IMR-90 (cell line): ENCODE measurements at regions not wholly inside any gene's neighbourhood (a gene's known extent, or its start where the extent isn't known, plus 50 kb on each side); places are given as distances from the start of the nearest gene placed in this dataset.

ENCODE experiments used
- ATAC-seq: fragments of 200-7000 bp; cut with Tn5 transposase; 2 replicates; pipeline ENCODE4 v1.9.1; 2020; ENCODE audit warnings: low read depth, mild to moderate bottlenecking, moderate library complexity
- BruUV-seq: library from RNA; stranded (reverse); fragments of 400-500 nt; replicated peaks from 2 replicates; lab custom pipeline; 2021; lab: Mats Ljungman, UMichigan
- CTCF ChIA-PET: fragments of 300-600 bp; formaldehyde crosslinking; extraction: SDS; loops from one replicate; lab custom pipeline; 2021; ENCODE audit warnings: antibody characterized with exemption; lab: Yijun Ruan, JAX
- POLR2A ChIA-PET: fragments of 300-600 bp; sonication (Branson Sonifier 250); formaldehyde crosslinking; loops from one replicate; lab custom pipeline; 2022; ENCODE audit warnings: antibody characterized with exemption; ENCODE audit not compliant: unreplicated experiment; lab: Charles Lee
- DNase-seq: peaks from one replicate; pipeline ENCODE4 v3.0.0; 2013
- H2AFZ ChIP-seq: replicated peaks from 2 replicates; pipeline ENCODE3; 2013; ENCODE audit warnings: low read length, mild to moderate bottlenecking; ENCODE audit not compliant: poor library complexity
- H2AK5ac ChIP-seq: 2 replicates; pipeline ENCODE4 v1.6.1; 2013; ENCODE audit warnings: low read depth, low read length, inconsistent platforms
- H2AK9ac ChIP-seq: replicated peaks from 2 replicates; pipeline ENCODE3; 2013; ENCODE audit warnings: mild to moderate bottlenecking, low read depth, low read length, moderate library complexity; ENCODE audit not compliant: poor library complexity
- H2BK120ac ChIP-seq: 2 replicates; pipeline ENCODE4 v1.6.1; 2013; ENCODE audit warnings: low read depth, low read length, inconsistent platforms
- H2BK15ac ChIP-seq: 3 replicates; pipeline ENCODE4 v1.6.1; 2013; ENCODE audit warnings: low read depth, low read length, inconsistent platforms
- H2BK20ac ChIP-seq: 2 replicates; pipeline ENCODE4 v1.6.1; 2013; ENCODE audit warnings: low read depth, mild to moderate bottlenecking, inconsistent platforms, low read length, moderate library complexity
- H2BK5ac ChIP-seq: 2 replicates; pipeline ENCODE4 v1.6.1; 2013; ENCODE audit warnings: mild to moderate bottlenecking, low read depth, low read length, inconsistent platforms; ENCODE audit not compliant: poor library complexity, severe bottlenecking
- H3K14ac ChIP-seq: replicated peaks from 2 replicates; pipeline ENCODE4 v1.6.1; 2013; ENCODE audit warnings: low read depth, low read length, inconsistent platforms
- H3K18ac ChIP-seq: 2 replicates; pipeline ENCODE4 v1.6.1; 2013; ENCODE audit warnings: low read depth, low read length, control low read depth
- H3K23ac ChIP-seq: 2 replicates; pipeline ENCODE4 v1.6.1; 2013; ENCODE audit warnings: low read depth, low read length, inconsistent platforms
- H3K27ac ChIP-seq: 2 replicates; pipeline ENCODE4 v1.5.1; 2013; ENCODE audit warnings: mild to moderate bottlenecking, control low read depth, low read length; ENCODE audit not compliant: insufficient read depth
- H3K27me3 ChIP-seq: 2 replicates; pipeline ENCODE4 v1.6.1; 2013; ENCODE audit warnings: low read length; ENCODE audit not compliant: control insufficient read depth, insufficient read depth
- H3K36me3 ChIP-seq: 2 replicates; pipeline ENCODE4 v1.6.1; 2013; ENCODE audit warnings: low read length, mixed read lengths; ENCODE audit not compliant: control insufficient read depth, insufficient read depth
- H3K4ac ChIP-seq: 2 replicates; pipeline ENCODE4 v1.6.1; 2013; ENCODE audit warnings: low read depth, low read length, inconsistent platforms
- H3K4me1 ChIP-seq: 2 replicates; pipeline ENCODE4 v1.6.1; 2013; ENCODE audit warnings: low read length, mixed read lengths; ENCODE audit not compliant: control insufficient read depth, insufficient read depth
- H3K4me2 ChIP-seq: 2 replicates; pipeline ENCODE4 v1.6.1; 2013; ENCODE audit warnings: low read depth, mild to moderate bottlenecking, control low read depth, low read length, moderate library complexity
- H3K4me3 ChIP-seq: 2 replicates; pipeline ENCODE4 v1.5.1; 2013; ENCODE audit warnings: low read depth, mild to moderate bottlenecking, control low read depth, low read length, moderate library complexity; ENCODE audit not compliant: insufficient read depth
- H3K56ac ChIP-seq: 2 replicates; pipeline ENCODE4 v1.6.1; 2013; ENCODE audit warnings: low read length, inconsistent platforms; ENCODE audit not compliant: insufficient read depth; ENCODE audit errors: extremely low read depth
- H3K79me1 ChIP-seq, 2 experiments: 2 replicates each; pipeline ENCODE4 v1.6.1; 2013; ENCODE audit warnings: low read length in 2 of 2, inconsistent platforms in 1 of 2, low read depth in 1 of 2
- H3K9ac ChIP-seq: 2 replicates; pipeline ENCODE4 v1.6.1; 2013; ENCODE audit warnings: low read depth, low read length, control low read depth
- H3K9me1 ChIP-seq: 2 replicates; pipeline ENCODE4 v1.6.1; 2013; ENCODE audit warnings: low read length, inconsistent platforms; ENCODE audit not compliant: insufficient read depth
- H3K9me3 ChIP-seq: 2 replicates; pipeline ENCODE4 v1.6.1; 2013; ENCODE audit warnings: low read length; ENCODE audit not compliant: control insufficient read depth, insufficient read depth
- H4K20me1 ChIP-seq: 2 replicates; pipeline ENCODE4 v1.6.1; 2013; ENCODE audit warnings: low read length, inconsistent platforms; ENCODE audit not compliant: insufficient read depth
- H4K5ac ChIP-seq: 2 replicates; pipeline ENCODE4 v1.6.1; 2013; ENCODE audit warnings: mild to moderate bottlenecking, low read depth, low read length, control low read depth
- H4K8ac ChIP-seq, 2 experiments: 2 replicates each; pipeline ENCODE4 v1.6.1; 2013; ENCODE audit warnings: low read depth in 2 of 2, low read length in 2 of 2, control low read depth in 1 of 2, inconsistent platforms in 1 of 2
- H4K91ac ChIP-seq: 2 replicates; pipeline ENCODE4 v1.6.1; 2013; ENCODE audit warnings: low read depth, low read length, inconsistent platforms; ENCODE audit not compliant: insufficient read depth
- CEBPB ChIP-seq: IDR thresholded peaks from 2 replicates; pipeline ENCODE4 v1.6.1; 2012; ENCODE audit warnings: low read depth, low read length, improper control_type of control experiment
- CHD1 ChIP-seq: IDR thresholded peaks from 2 replicates; pipeline ENCODE4 v1.6.1; 2012; ENCODE audit warnings: low read depth, low read length, improper control_type of control experiment
- CTCF ChIP-seq: conservative IDR thresholded peaks from 2 replicates; pipeline ENCODE4 v1.5.1; 2012; ENCODE audit warnings: mild to moderate bottlenecking, low read depth, low read length, improper control_type of control experiment
- ELK1 ChIP-seq: fragments of 150-350 bp; IDR thresholded peaks from 2 replicates; pipeline ENCODE4 v1.6.1; 2016; ENCODE audit warnings: low read depth, mild to moderate bottlenecking, low read length, moderate library complexity, borderline replicate concordance
- MAFK ChIP-seq: IDR thresholded peaks from 2 replicates; pipeline ENCODE4 v1.6.1; 2012; ENCODE audit warnings: low read depth, low read length, improper control_type of control experiment
- MXI1 ChIP-seq: IDR thresholded peaks from 2 replicates; pipeline ENCODE4 v1.6.1; 2012; ENCODE audit warnings: low read depth, mild to moderate bottlenecking, low read length, moderate library complexity, borderline replicate concordance
- POLR2A ChIP-seq: IDR thresholded peaks from 2 replicates; pipeline ENCODE4 v1.6.1; 2012; ENCODE audit warnings: mild to moderate bottlenecking, low read depth, low read length
- RCOR1 ChIP-seq: IDR thresholded peaks from 2 replicates; pipeline ENCODE4 v1.6.1; 2012; ENCODE audit warnings: mild to moderate bottlenecking, low read length, improper control_type of control experiment; ENCODE audit not compliant: insufficient replicate concordance
- WGBS, 2 experiments: methylation state at CpG; one replicate each; pipeline versions ENCODE4 v1.1.5 to v1.1.7; 2013; ENCODE audit warnings: missing lambda C conversion rate in 2 of 2; ENCODE audit not compliant: insufficient read length in 1 of 2; ENCODE audit errors: extremely low coverage in 2 of 2; 5-methylcytosine and 5-hydroxymethylcytosine counted together
- dilution Hi-C: fragments of 300-500 bp; cut with HindIII; formaldehyde crosslinking; loops from one replicate; pipeline ENCODE4 v1.14.3; 2018; ENCODE audit warnings: low sequenced_read_pairs; ENCODE audit not compliant: unreplicated experiment
- in situ Hi-C: fragments of 300-500 bp; cut with MboI; formaldehyde crosslinking; loops from 3 replicates; pipeline ENCODE4 v1.14.3; 2019; ENCODE audit warnings: low sequenced_read_pairs, inconsistent platforms, mixed read lengths
- intact Hi-C: fragments of 100-400 bp; cut with micrococcal nuclease; formaldehyde crosslinking; loops from 2 replicates; pipeline ENCODE4 v1.10.0; 2022

GRCh38 chr14:76613616-76614015 lies 147.7 kb upstream of the VASH1 start:
- Histone ChIP-seq H3K14ac (no peak overlapping the region), H3K23ac (no peak overlapping the region), H2BK5ac (no peak overlapping the region), H3K9me1 (no peaks in the 10 kb centered on the region), H2AK9ac (no peak overlapping the region), H3K27me3 (peaks cover 2% of the 10 kb centered on the region; the same call in 1 of the 2 replicates), H3K27ac (no peak overlapping the region), H3K4me3 (no peak overlapping the region), H4K91ac (no peak overlapping the region), H3K79me1 (no peaks in the 10 kb centered on the region), H2AK5ac (no peak overlapping the region), H3K4ac (no peak overlapping the region), H4K5ac (no peak overlapping the region), H3K4me2 (no peak overlapping the region), H3K56ac (no peak overlapping the region), H2BK20ac (no peak overlapping the region), H4K8ac (no peak overlapping the region), H2AFZ (no peak overlapping the region), H3K9ac (no peak overlapping the region), H2BK15ac (no peak overlapping the region), H3K9me3 (0 out of 2 replicates have a peak, but pooled peaks cover 2% of the 10 kb centered on the region), H3K4me1 (no peaks in the 10 kb centered on the region), H3K18ac (no peak overlapping the region), H3K36me3 (no peaks in the 10 kb centered on the region), H4K20me1 (no peaks in the 10 kb centered on the region), H2BK120ac (no peak overlapping the region)
- intact Hi-C loops = no loop called here
- in situ Hi-C loops = no loop called here
- WGBS, 2 experiments = no CpG with 5 or more reads among the region's 2 CpGs
- CTCF ChIA-PET = no interaction called here
- TF ChIP-seq CEBPB = no peak
- TF ChIP-seq CHD1 = no peak
- no peak for TF ChIP-seq RCOR1
- no peak for TF ChIP-seq CTCF
- TF ChIP-seq MXI1 = no peak
- TF ChIP-seq ELK1 = no peak
- TF ChIP-seq MAFK = no peak
- TF ChIP-seq POLR2A = no peak
- BruUV-seq = no TSS peak
- no peak for DNase-seq
- ATAC-seq = no peak
- POLR2A ChIA-PET = no interaction called here
- dilution Hi-C loops = no loop called here
